Prostate gland (tissue), 2 donors: ENCODE measurements at regions not wholly inside any gene's neighbourhood (a gene's known extent, or its start where the extent isn't known, plus 50 kb on each side); places are given as distances from the start of the nearest gene placed in this dataset.

Source experiments
- DNase-seq: peaks from one replicate; pipeline ENCODE4 v3.0.0-alpha.2; 2019; ENCODE audit warnings: low spot score
- H3K27ac ChIP-seq, 2 donors: fragments of 200-600 bp; sonication (generic); 2 replicates each; pipeline ENCODE4 v1.5.1; 2017 to 2019
- H3K27me3 ChIP-seq: fragments of 200-600 bp; sonication (generic); replicated peaks from 2 replicates; pipeline ENCODE4 v1.5.1; 2019; ENCODE audit not compliant: insufficient read depth
- H3K36me3 ChIP-seq, 2 donors: fragments of 200-600 bp; sonication (generic); 1 replicate in 1 of 2; 2 replicates in 1 of 2; pipeline versions ENCODE4 v1.5.1 to v1.8.1; 2017 to 2019
- H3K4me1 ChIP-seq: fragments of 200-600 bp; sonication (generic); replicated peaks from 2 replicates; pipeline ENCODE4 v1.5.1; 2019
- H3K4me3 ChIP-seq, 2 donors: fragments of 200-600 bp; sonication (generic); 2 replicates each; pipeline ENCODE4 v1.5.1; 2017 to 2019
- H3K9me3 ChIP-seq: fragments of 200-600 bp; sonication (generic); 2 replicates; pipeline ENCODE4 v1.5.1; 2017
- CTCF ChIP-seq, 4 experiments: fragments of 200-600 bp in 2 of 4; fragments of 450-650 bp in 2 of 4; sonication (generic) in 2 of 4; IDR thresholded peaks; 1 replicate in 3 of 4; 2 replicates in 1 of 4; pipeline ENCODE4 v1.5.1; 2016 to 2019; ENCODE audit warnings: antibody characterized with exemption in 4 of 4, mild to moderate bottlenecking in 2 of 4, moderate library complexity in 2 of 4
- POLR2A ChIP-seq: fragments of 450-650 bp; IDR thresholded peaks from one replicate; pipeline ENCODE4 v1.6.1; 2016; ENCODE audit warnings: antibody characterized with exemption, mild to moderate bottlenecking
- POLR2AphosphoS5 ChIP-seq: sonication (generic); formaldehyde crosslinking; IDR thresholded peaks from one replicate; pipeline ENCODE4 v1.6.1; 2017; ENCODE audit warnings: antibody characterized with exemption
- WGBS: methylation state at CpG from one replicate; pipeline ENCODE4 v1.1.5; 2018; 5-methylcytosine and 5-hydroxymethylcytosine counted together
- intact Hi-C: fragments of 100-400 bp; cut with DNase I; formaldehyde crosslinking; loops from one replicate; pipeline ENCODE4 v1.14.2; 2022

DNA sequence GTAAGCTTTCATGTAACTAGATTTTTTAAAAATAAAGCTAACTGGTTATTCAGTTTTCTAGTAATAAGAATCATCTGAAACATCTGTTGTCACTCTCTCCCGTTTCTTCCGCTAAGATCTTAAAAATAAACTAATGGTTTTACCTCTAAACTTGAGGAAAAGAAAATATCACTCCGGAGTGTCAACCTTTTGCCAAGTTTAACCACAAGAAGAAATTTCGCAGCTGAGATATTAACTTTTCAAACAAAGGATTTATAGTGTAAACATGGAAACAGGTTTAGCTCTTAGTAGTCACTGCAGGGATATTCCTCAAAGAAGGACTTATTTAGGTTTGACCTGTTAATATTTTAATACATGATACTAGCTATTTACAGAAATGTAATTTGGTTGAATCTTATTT lies 954.9 kb downstream of the ADGRL2 start:
- 15% methylated on average over 4 of the region's 4 CpGs for WGBS
- no peaks in the 10 kb centered on the region for H3K4me1 ChIP-seq
- no peak for TF ChIP-seq POLR2AphosphoS5
- no peak for TF ChIP-seq POLR2A
- TF ChIP-seq CTCF (IDR thresholded peaks at IDR 0.05) = no peak
- intact Hi-C loops = no loop called here
- H3K9me3 ChIP-seq = no peaks in the 10 kb centered on the region
- peaks cover 2% of the 10 kb centered on the region for H3K27me3 ChIP-seq
- DNase-seq = no peak
- no peak overlapping the region for H3K27ac ChIP-seq
- H3K36me3 ChIP-seq = no peaks in the 10 kb centered on the region
- H3K4me3 ChIP-seq = no peak overlapping the region

DNA sequence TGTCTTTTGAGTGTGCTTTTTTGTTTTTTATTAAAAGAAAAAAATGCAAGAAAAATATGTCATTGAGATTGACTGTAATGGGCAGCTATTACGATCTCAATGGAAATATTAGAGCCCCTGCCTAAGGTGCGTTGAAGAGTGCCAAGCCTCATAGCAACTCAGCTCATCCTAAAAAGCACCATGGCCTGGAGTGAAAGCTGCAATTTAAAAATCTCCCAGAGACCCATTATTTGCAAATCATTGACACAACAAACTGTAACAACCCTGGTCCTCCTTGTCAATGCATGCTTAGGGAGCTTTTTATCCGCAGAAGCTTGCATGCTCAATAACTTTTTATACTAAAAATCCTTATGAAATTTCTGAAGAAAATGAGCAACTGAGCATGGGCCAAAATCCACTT lies 954.5 kb downstream of the ADGRL2 start:
- TF ChIP-seq POLR2A (no peak), CTCF (IDR thresholded peaks at IDR 0.05) (no peak), POLR2AphosphoS5 (no peak)
- intact Hi-C loops = no loop called here
- no peak for DNase-seq
- 92% methylated on average over 3 of the region's 3 CpGs for WGBS
- Histone ChIP-seq H3K4me1 (no peaks in the 10 kb centered on the region), H3K27me3 (peaks cover 2% of the 10 kb centered on the region), H3K27ac (no peak overlapping the region), H3K36me3 (no peaks in the 10 kb centered on the region), H3K9me3 (no peaks in the 10 kb centered on the region), H3K4me3 (no peak overlapping the region)

- no peak for TF ChIP-seq POLR2AphosphoS5
- Histone ChIP-seq H3K4me1 (no peaks in the 10 kb centered on the region), H3K9me3 (no peaks in the 10 kb centered on the region), H3K4me3 (no peak overlapping the region), H3K27ac (no peak overlapping the region), H3K27me3 (peaks cover 2% of the 10 kb centered on the region), H3K36me3 (no peaks in the 10 kb centered on the region)
- 81% methylated on average over 3 of the region's 3 CpGs for WGBS
- no peak for DNase-seq
- intact Hi-C loops = no loop called here
Measured at GRCh38 chr1:82752046-82752445, 951.3 kb downstream of the ADGRL2 start.

GRCh38 chr1:82733645-82734044 lies 932.9 kb downstream of the ADGRL2 start:
- DNase-seq = no peak
- WGBS = 82% methylated on average over 4 of the region's 4 CpGs
- no peak overlapping the region for H3K27ac ChIP-seq
- H3K36me3 ChIP-seq = no peaks in the 10 kb centered on the region
- H3K4me1 ChIP-seq = no peaks in the 10 kb centered on the region
- TF ChIP-seq CTCF (IDR thresholded peaks at IDR 0.05) (no peak), POLR2AphosphoS5 (no peak), POLR2A (no peak)
- no peaks in the 10 kb centered on the region for H3K27me3 ChIP-seq
- intact Hi-C loops = no loop called here
- no peak overlapping the region for H3K4me3 ChIP-seq
- no peaks in the 10 kb centered on the region for H3K9me3 ChIP-seq

DNA sequence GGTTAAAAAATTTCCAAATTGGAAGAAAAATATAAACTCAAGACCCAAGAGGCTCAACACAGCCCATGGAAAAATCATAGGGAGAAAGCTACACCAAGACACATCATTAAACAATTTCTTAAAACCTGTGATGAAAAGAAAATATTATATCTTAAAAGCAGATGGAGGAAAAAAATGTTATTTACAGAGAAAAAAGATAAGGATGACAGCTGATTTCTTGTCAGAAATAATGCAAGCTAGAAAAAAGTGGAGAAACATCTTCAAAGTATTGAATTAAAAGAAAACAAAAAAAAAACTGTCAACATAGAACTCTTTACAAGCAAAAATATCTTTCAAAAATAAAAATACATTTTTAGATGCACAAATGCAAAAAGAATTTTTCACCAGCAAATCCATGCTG lies 930.5 kb downstream of the ADGRL2 start:
- Histone ChIP-seq H3K27me3 (no peaks in the 10 kb centered on the region), H3K27ac (no peak overlapping the region), H3K36me3 (no peaks in the 10 kb centered on the region), H3K9me3 (no peaks in the 10 kb centered on the region), H3K4me3 (no peak overlapping the region), H3K4me1 (no peaks in the 10 kb centered on the region)
- DNase-seq = no peak
- intact Hi-C loops = no loop called here
- no peak for TF ChIP-seq POLR2A
- TF ChIP-seq POLR2AphosphoS5 = no peak
- TF ChIP-seq CTCF (IDR thresholded peaks at IDR 0.05) = no peak
